Activated CD8-positive, alpha-beta memory T cell treated with anti-CD3 and anti-CD28 coated beads, Interleukin-2, amount 10 ng/mL, durations not matched to agents 7 days and 5 days (primary cell): ENCODE measurements at regions not wholly inside any gene's neighbourhood (a gene's known extent, or its start where the extent isn't known, plus 50 kb on each side); places are given as distances from the start of the nearest gene placed in this dataset.
"Not testable (repeated sequence)": the region's sequence is repeated elsewhere in the genome, so short reads cannot be mapped to it uniquely, and the experiment has no call there.

Experiments used
- ATAC-seq: fragments of 150-1000 bp; cut with Tn5 transposase; one replicate; pipeline ENCODE4 v1.10.0; 2021; ENCODE audit warnings: moderate library complexity
- CTCF ChIA-PET: fragments of 350-600 bp; sonication (Branson Sonifier 250); formaldehyde crosslinking; loops from one replicate; lab custom pipeline; 2021; ENCODE audit warnings: antibody characterized with exemption; lab: Charles Lee
- DNase-seq: peaks from one replicate; pipeline ENCODE4 v3.0.0-alpha.2; 2020
- H3K27ac Mint-ChIP-seq: one replicate; pipeline ENCODE4 v1.8.0; 2021; ENCODE audit warnings: mild to moderate bottlenecking, mixed read lengths
- H3K27me3 Mint-ChIP-seq: one replicate; pipeline ENCODE4 v1.8.0; 2021; ENCODE audit warnings: mixed read lengths
- H3K36me3 Mint-ChIP-seq: one replicate; pipeline ENCODE4 v1.8.0; 2021; ENCODE audit warnings: mild to moderate bottlenecking, mixed read lengths
- H3K4me1 Mint-ChIP-seq: one replicate; pipeline ENCODE4 v1.8.0; 2021; ENCODE audit warnings: mixed read lengths
- H3K4me3 Mint-ChIP-seq: one replicate; pipeline ENCODE4 v1.8.0; 2021; ENCODE audit warnings: mild to moderate bottlenecking, moderate library complexity, mixed read lengths
- H3K9me3 Mint-ChIP-seq: one replicate; pipeline ENCODE4 v1.8.0; 2022; ENCODE audit warnings: low read depth, mixed read lengths

DNA sequence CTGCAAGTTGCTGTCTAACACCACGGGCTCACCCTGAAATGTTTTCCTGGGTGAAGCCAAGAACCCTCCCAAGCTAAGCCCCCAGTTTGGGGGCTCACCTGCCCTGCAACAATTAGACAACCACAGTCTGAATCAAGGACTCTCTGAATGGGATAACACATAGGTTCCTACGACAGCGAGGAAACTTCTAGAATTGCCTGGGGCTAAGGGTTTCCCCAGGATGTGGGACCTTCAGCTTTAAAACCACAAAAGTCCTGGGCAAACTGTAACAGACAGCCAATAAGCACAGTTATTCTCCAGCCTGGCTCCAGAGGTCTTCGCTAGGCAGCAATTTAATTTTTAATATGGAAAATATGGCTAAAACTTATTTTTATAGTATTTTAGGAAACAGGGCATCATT is 162.6 kb downstream of the PRKX start:
- peaks cover 2% of the 10 kb centered on the region for H3K27me3 Mint-ChIP-seq
- no peak overlapping the region for H3K27ac Mint-ChIP-seq
- ATAC-seq (no peak), DNase-seq (no peak)
- no peaks in the 10 kb centered on the region for H3K9me3 Mint-ChIP-seq
- H3K36me3 Mint-ChIP-seq, result no peaks in the 10 kb centered on the region
- H3K4me3 Mint-ChIP-seq, result no peak overlapping the region
- H3K4me1 Mint-ChIP-seq, result no peaks in the 10 kb centered on the region
- CTCF ChIA-PET, result no interaction called here

DNA sequence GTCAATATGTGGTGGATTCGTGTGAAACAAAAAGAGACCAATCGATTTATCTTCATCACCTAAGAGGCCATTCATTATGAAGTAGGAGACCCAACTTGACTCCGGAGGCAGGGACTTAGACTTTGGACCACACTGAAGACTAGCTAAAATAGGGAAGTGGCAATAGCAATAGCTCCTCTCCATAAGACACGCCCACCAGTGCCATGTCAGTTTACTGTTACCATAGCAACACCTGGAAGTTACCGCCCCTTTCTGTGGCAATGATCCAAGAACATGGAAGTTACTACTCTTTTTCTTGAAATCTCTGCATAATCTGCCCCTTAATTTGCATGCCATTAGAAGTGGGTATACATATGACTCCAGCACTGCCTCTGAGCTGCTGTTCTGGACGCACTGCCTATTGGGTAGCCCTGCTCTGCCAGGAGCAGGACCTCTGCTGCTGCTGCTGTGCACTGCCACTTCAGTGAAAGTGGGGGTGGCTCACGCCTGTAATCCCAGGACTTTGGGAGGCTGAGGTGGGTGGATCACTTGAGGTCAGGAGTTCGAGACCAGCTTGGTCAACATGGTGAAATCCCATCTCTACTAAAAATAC is 163.2 kb downstream of the PRKX start:
- Mint-ChIP-seq H3K4me1 (no peaks in the 10 kb centered on the region), H3K4me3 (no peak overlapping the region)

DNA sequence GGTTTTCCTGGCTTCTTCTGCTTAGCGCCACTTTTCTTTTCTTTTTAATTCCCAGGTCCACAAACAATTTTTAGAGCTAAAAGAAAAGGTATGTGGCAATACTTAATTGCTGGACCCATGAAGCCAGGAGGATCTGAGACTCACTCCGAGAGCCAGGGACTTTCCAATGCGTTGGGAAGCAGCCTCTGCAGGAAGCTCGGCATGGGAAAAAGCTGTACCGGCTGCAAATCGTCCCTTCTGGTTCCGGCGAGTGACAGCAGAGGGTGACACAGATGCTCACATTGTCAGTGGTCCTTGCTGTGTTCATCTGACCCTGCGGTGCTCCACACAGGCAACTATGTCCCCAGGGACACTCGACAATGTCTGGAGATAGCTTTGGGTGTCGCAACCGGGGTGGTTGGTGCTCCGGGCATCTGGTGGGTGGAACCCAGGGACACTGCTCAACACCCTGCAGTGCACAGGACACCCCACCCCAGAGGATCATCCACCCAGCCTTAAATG is 164.0 kb downstream of the PRKX start:
- no peaks in the 10 kb centered on the region for H3K36me3 Mint-ChIP-seq
- CTCF ChIA-PET, result no interaction called here
- no peak for ATAC-seq
- no peak for DNase-seq
- H3K27me3 Mint-ChIP-seq, result peaks cover 2% of the 10 kb centered on the region
- H3K27ac Mint-ChIP-seq, result no peak overlapping the region
- no peaks in the 10 kb centered on the region for H3K4me1 Mint-ChIP-seq
- no peak overlapping the region for H3K4me3 Mint-ChIP-seq
- H3K9me3 Mint-ChIP-seq, result no peaks in the 10 kb centered on the region

More for the DNA sequence above, 163.2 kb downstream of the PRKX start:
- Mint-ChIP-seq H3K27ac (no peak overlapping the region), H3K9me3 (no peaks in the 10 kb centered on the region), H3K36me3 (no peaks in the 10 kb centered on the region), H3K27me3 (peaks cover 2% of the 10 kb centered on the region)
- CTCF ChIA-PET, result no interaction called here
- ATAC-seq (no peak), DNase-seq (no peak)

DNA sequence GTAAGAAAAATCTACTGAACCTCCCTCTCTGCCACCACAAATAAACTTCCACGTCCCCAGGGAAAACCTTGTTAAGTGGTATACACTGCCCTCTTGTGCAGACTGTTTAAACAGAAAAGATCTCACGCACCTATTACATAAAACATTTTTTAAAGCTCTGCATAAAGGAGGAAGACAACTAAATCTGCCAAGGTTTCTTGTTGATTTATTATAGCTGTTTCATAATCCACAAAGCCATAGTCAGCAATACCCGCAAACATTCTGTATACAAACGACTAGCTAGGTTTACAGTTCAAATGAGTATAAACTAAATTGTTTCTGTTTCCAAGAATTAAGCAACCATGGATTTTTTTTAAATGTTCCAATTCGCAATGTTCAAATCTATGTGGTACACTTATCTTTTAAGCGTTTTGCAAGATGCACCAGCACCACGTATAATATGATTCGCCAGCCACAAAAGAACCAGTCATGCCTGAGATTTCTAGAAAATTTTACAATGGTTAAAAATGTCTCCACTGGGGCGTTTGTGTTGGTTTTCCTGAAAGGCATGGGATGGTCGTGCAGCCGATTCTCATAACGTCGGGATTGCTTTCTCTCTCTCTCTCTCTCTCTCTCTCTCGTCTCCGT is 164.6 kb downstream of the PRKX start:
- Mint-ChIP-seq H3K36me3 (no peaks in the 10 kb centered on the region), H3K27me3 (peaks cover 2% of the 10 kb centered on the region), H3K9me3 (no peaks in the 10 kb centered on the region), H3K4me1 (no peaks in the 10 kb centered on the region), H3K4me3 (no peak overlapping the region), H3K27ac (no peak overlapping the region)
- ATAC-seq (no peak), DNase-seq (no peak)
- CTCF ChIA-PET, result no interaction called here

DNA sequence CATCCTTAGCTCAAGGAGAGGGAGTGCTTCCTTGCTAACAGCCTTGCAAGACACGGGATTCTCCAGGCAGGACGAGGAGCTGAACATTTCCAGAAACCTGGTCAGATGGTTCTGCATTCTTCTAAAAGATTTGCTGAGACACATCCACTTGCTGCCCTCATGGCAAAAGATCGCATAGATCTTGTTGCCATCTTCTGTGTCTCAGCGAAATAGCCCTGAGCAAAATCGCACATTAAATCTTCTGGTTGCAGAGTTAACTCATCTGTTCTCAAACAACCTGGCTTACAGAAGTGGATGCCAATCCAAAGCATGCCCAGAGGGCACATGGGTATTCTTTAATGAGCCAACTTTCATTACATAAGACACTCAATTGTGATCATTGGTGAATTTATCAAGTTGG is 167.5 kb downstream of the PRKX start:
- H3K36me3 Mint-ChIP-seq, result no peaks in the 10 kb centered on the region
- DNase-seq (no peak), ATAC-seq (no peak)
- no peak overlapping the region for H3K27ac Mint-ChIP-seq
- no peak overlapping the region for H3K4me3 Mint-ChIP-seq
- H3K4me1 Mint-ChIP-seq, result no peaks in the 10 kb centered on the region
- no peaks in the 10 kb centered on the region for H3K9me3 Mint-ChIP-seq
- H3K27me3 Mint-ChIP-seq, result peaks cover 2% of the 10 kb centered on the region
- CTCF ChIA-PET, result no interaction called here

DNA sequence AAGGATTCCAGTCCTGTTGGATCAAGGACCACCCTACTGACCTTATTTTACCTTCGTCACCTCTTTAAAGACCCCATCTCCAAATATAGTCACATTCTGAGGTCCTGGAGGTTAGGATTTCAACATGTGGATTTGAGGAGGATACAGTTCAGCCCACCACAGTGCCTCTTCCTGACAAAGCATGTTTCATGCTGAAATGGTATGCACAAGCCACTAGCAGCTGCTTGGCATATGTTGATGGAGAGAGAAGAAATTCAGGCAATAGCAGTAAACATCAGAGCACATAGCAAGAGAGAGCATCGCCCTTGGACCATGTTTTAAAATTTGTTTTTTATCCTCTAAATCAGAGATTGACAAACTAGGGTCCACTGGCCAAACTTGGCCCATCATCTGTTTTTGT is 172.1 kb downstream of the PRKX start:
- DNase-seq, result no peak
- Mint-ChIP-seq H3K9me3 (no peaks in the 10 kb centered on the region), H3K36me3 (no peaks in the 10 kb centered on the region), H3K4me3 (no peak overlapping the region), H3K27me3 (peaks cover 3% of the 10 kb centered on the region), H3K27ac (no peak overlapping the region), H3K4me1 (no peaks in the 10 kb centered on the region)
- ATAC-seq, result no peak
- CTCF ChIA-PET, result no interaction called here

DNA sequence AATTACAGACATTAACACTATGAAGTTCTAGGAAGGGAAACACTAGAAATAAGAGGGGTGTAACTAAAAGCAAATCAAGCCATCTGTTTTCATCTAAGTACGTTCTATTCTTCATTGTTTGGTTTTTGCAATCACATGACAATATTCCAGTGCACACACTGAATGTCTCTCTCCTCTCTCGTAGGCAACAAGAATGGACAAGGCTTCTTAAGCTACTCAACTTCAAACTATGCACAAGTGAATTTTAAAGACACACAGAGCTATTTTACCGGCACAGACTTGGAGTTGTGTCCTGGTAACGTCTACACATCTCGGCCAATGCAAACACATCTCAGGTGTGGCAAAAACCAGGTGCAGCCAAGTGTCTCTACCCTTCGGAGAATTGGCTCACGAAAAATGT is 173.3 kb downstream of the PRKX start:
- peaks cover 3% of the 10 kb centered on the region for H3K27me3 Mint-ChIP-seq
- no peaks in the 10 kb centered on the region for H3K4me1 Mint-ChIP-seq
- H3K27ac Mint-ChIP-seq, result no peak overlapping the region
- no peaks in the 10 kb centered on the region for H3K36me3 Mint-ChIP-seq
- H3K4me3 Mint-ChIP-seq, result no peak overlapping the region
- no peak for ATAC-seq
- H3K9me3 Mint-ChIP-seq, result no peaks in the 10 kb centered on the region
- CTCF ChIA-PET, result no interaction called here
- no peak for DNase-seq

DNA sequence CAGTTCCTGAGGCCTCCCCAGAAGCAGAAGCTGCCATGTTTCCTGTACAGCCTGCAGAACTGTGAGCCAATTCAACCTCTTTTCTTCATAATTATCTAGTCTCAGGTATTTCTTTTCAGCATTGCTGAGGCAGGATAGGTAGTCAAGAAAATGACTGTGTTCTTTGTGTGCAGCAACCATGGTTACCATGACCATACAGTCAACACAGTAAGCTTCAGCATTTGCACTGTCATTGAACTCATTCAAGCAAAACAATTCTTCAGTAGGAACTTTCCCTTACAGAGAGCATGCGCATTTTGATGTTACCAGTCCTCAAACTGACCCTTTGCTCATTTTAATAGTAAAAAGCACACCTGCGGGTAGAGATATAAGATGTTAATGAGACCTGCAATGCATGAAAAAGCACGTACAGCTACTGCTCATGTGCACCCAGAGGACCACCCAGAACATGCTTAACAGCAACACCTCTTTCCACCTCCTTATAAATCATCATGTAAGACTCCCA is 180.8 kb downstream of the PRKX start:
- Mint-ChIP-seq H3K36me3 (no peaks in the 10 kb centered on the region), H3K27me3 (no peaks in the 10 kb centered on the region), H3K27ac (no peak overlapping the region), H3K4me3 (no peak overlapping the region), H3K4me1 (no peaks in the 10 kb centered on the region), H3K9me3 (no peaks in the 10 kb centered on the region)
- ATAC-seq (no peak), DNase-seq (no peak)
- CTCF ChIA-PET, result no interaction called here

DNA sequence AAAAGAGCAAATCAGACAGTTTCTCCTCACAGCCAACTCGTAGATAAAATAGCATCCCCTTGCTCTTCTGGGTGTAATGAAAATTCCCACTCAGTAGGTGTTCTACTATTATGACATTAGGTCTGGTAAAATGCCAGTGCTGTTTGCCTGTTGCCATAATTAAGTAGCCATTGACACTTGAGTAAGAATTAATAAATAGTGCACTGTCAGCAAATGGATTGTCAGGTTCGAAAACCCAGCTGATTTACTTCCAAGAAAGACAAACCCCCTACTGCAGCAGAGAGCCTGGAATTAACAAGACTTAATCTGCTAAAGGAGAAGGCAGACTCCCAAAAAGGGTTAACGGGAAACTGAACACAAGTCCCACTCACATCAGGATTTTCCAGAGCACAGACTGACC is 182.0 kb downstream of the PRKX start:
- H3K27ac Mint-ChIP-seq, H3K27me3 Mint-ChIP-seq, CTCF ChIA-PET, DNase-seq, ATAC-seq, H3K4me3 Mint-ChIP-seq, H3K4me1 Mint-ChIP-seq, H3K9me3 Mint-ChIP-seq, H3K36me3 Mint-ChIP-seq: not testable (repeated sequence)

DNA sequence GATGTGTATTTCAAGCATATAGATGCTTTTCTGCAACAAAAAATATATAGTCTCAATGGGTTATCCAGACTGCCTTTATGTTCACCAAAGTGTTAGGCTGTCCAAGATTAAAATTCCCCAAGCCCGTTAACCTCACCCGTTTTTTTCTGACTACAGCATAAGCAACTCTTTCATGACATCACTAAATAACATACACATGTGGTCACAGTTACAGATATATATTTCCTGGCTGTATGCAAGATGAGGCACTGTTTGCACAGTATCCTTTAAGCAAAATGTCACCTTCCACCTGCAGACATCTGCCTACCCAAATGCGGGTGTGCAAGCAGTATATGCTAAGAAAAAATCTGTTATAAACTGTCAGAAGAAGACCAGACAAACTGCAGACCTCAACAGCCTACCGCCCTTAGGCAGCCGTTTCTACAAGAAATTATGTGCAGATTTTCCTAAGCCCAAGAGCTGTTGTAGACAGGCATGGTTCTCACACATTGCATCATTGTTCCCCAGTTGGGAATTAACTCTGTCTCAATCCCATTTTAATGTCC is 183.1 kb upstream of the MXRA5 start:
- H3K36me3 Mint-ChIP-seq, result no peaks in the 10 kb centered on the region
- H3K27ac Mint-ChIP-seq, result no peak overlapping the region
- ATAC-seq (no peak), DNase-seq (no peak)
- no peaks in the 10 kb centered on the region for H3K4me1 Mint-ChIP-seq
- no peak overlapping the region for H3K4me3 Mint-ChIP-seq
- CTCF ChIA-PET, result no interaction called here
- H3K27me3 Mint-ChIP-seq, result no peaks in the 10 kb centered on the region
- no peaks in the 10 kb centered on the region for H3K9me3 Mint-ChIP-seq

DNA sequence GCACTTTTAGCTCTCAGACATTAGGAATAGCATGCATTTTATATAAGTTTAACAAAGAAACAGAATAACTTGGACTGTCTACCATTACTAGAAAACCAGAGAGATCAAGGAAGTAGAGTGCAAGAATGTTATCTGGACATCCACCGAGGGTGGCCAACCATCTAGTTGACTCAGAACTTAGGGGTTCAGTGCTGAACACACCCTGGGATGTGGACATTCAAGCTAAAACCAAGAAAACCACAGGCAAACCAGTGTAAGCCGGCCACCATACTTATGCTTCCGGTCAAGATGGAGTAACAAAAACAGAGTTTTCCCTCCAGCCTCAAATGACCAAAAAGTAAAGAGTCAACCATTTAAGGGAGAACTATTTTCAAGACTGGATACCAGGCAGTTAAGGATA is 181.4 kb upstream of the MXRA5 start:
- CTCF ChIA-PET, result no interaction called here

DNA sequence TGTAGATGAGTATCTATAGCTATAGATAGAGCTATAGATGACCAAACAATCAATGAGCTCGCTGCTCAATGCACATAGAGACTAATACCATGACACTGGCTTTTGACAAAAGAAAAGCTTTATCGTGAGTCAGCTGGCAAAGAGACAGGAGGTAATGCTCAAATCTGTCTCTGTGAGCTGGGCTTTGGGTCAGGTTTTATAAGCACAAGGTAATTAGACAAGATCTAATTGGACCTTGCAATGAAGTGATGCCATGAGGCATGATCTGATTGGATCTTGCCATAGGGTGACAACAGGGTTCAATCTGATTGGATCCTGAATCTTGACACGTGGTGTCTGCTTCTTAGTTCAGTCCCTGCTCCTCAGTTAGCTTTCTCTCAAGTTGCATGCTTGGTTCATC is 180.7 kb upstream of the MXRA5 start:
- no peaks in the 10 kb centered on the region for H3K9me3 Mint-ChIP-seq
- no peaks in the 10 kb centered on the region for H3K36me3 Mint-ChIP-seq
- ATAC-seq (no peak), DNase-seq (no peak)
- H3K27me3 Mint-ChIP-seq, result no peaks in the 10 kb centered on the region
- H3K4me1 Mint-ChIP-seq, result no peaks in the 10 kb centered on the region
- no peak overlapping the region for H3K4me3 Mint-ChIP-seq
- CTCF ChIA-PET, result no interaction called here
- H3K27ac Mint-ChIP-seq, result no peak overlapping the region

More for the DNA sequence above, 181.4 kb upstream of the MXRA5 start:
- ATAC-seq (no peak), DNase-seq (no peak)
- no peak overlapping the region for H3K27ac Mint-ChIP-seq
- H3K36me3 Mint-ChIP-seq, result no peaks in the 10 kb centered on the region
- no peak overlapping the region for H3K4me3 Mint-ChIP-seq
- H3K4me1 Mint-ChIP-seq, result no peaks in the 10 kb centered on the region
- no peaks in the 10 kb centered on the region for H3K27me3 Mint-ChIP-seq
- H3K9me3 Mint-ChIP-seq, result no peaks in the 10 kb centered on the region

DNA sequence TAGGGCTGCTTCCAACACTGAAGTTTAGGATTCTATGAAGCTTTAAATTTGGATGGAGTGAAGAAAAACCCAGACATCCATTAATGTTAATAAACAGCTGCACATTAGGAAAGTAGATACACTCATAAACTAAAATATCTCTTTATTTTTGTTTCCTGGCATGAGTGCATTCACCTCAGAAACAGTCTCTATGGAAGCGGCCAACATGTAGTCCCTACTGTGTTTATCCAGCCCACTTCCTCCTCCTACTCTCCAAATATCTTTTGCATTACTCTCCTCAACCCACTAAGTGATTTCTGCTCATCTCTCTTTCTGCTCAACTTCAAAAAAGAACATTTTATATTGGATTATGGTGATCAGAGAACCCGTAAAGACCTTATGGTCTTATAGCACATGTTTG is 180.3 kb upstream of the MXRA5 start:
- ATAC-seq (no peak), DNase-seq (no peak)
- no peaks in the 10 kb centered on the region for H3K4me1 Mint-ChIP-seq
- no peak overlapping the region for H3K4me3 Mint-ChIP-seq
- no peaks in the 10 kb centered on the region for H3K36me3 Mint-ChIP-seq
- no peaks in the 10 kb centered on the region for H3K9me3 Mint-ChIP-seq
- H3K27me3 Mint-ChIP-seq, result no peaks in the 10 kb centered on the region
- H3K27ac Mint-ChIP-seq, result no peak overlapping the region
- CTCF ChIA-PET, result no interaction called here

DNA sequence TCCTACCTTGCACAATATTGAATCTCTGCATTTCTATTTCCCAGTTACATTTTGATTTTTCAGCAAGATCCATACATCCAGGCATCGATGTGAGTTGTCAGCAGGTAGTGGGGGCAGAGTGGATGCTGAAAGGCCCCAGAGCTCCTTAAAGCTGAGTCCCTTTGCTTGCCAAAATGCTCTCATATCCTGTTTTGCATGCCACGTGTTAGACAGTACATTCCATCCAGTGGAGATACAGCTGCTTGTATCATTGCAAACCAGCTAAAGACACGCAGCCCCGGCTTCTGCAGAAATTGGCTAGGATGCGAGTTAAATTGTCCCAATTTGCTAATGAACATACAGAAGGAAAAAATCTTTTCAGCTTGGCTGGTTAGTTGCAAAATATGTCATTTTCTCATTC is 179.6 kb upstream of the MXRA5 start:
- H3K4me3 Mint-ChIP-seq, result no peak overlapping the region
- no peaks in the 10 kb centered on the region for H3K9me3 Mint-ChIP-seq
- DNase-seq, result no peak
- no peaks in the 10 kb centered on the region for H3K4me1 Mint-ChIP-seq
- no peak overlapping the region for H3K27ac Mint-ChIP-seq
- no peak for ATAC-seq
- CTCF ChIA-PET, result no interaction called here
- no peaks in the 10 kb centered on the region for H3K27me3 Mint-ChIP-seq
- H3K36me3 Mint-ChIP-seq, result no peaks in the 10 kb centered on the region
